Neural progenitor cell (in vitro differentiated cells): ENCODE measurements at regions not wholly inside any gene's neighbourhood (a gene's known extent, or its start where the extent isn't known, plus 50 kb on each side); places are given as distances from the start of the nearest gene placed in this dataset.

Experiments used
- CTCF ChIP-seq: fragments of 200-600 bp; sonication (generic); IDR thresholded peaks from 2 replicates; pipeline ENCODE4 v1.5.1; 2017; ENCODE audit warnings: antibody characterized with exemption, mild to moderate bottlenecking
- EZH2 ChIP-seq: fragments of 200-600 bp; sonication (generic); IDR thresholded peaks from 2 replicates; pipeline ENCODE4 v1.6.1; 2017; ENCODE audit warnings: antibody characterized with exemption, mild to moderate bottlenecking, moderate library complexity
- EZH2phosphoT487 ChIP-seq: fragments of 200-600 bp; sonication (generic); IDR thresholded peaks from 2 replicates; pipeline ENCODE4 v1.6.1; 2017; ENCODE audit warnings: antibody characterized with exemption

DNA sequence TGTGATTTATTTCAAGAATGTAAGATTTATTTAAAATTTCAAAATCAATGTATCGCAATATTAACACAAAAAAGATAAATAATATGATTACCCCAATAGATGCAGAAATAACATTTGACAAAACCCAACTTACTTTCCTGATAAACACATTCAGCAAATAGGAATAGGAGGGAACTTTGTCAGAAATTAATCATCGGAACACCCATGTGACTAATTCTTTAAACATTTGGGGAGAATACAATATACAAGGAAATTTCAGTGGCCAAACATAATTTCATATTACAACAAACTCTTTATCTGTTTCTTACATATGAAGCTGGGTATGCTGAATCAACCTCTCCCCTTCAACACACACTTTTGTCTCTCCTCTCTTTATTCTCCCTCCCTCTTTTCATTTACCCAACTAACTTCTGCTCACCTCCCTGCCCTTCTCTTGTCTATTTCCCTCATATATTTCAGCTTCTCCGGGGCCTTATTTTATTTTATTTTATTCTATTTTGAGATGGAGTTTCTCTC is 309.6 kb upstream of the CNTNAP5 start:
- TF ChIP-seq CTCF, result no peak
- no peak for TF ChIP-seq EZH2
- no peak for TF ChIP-seq EZH2phosphoT487
